Neural crest cell (in vitro differentiated cells): ENCODE measurements at regions not wholly inside any gene's neighbourhood (a gene's known extent, or its start where the extent isn't known, plus 50 kb on each side); places are given as distances from the start of the nearest gene placed in this dataset.

Experiments used
- DNase-seq: peaks from one replicate; pipeline ENCODE4 v3.0.0; 2021; ENCODE audit warnings: low read depth, mixed read lengths, low spot score
- H3K27ac Mint-ChIP-seq: one replicate; pipeline ENCODE4 v1.8.0; 2021; ENCODE audit warnings: mild to moderate bottlenecking, mixed read lengths; ENCODE audit not compliant: unreplicated experiment
- H3K27me3 Mint-ChIP-seq: 2 replicates; pipeline ENCODE4 v1.8.0; 2021; ENCODE audit warnings: low read depth, mild to moderate bottlenecking, mixed read lengths
- H3K36me3 Mint-ChIP-seq: 2 replicates; pipeline ENCODE4 v1.8.0; 2021; ENCODE audit warnings: low read depth, mild to moderate bottlenecking, mixed read lengths
- H3K4me1 Mint-ChIP-seq: 2 replicates; pipeline ENCODE4 v1.8.0; 2021; ENCODE audit warnings: mixed read lengths
- H3K4me3 Mint-ChIP-seq: one replicate; pipeline ENCODE4 v1.8.0; 2021; ENCODE audit warnings: mild to moderate bottlenecking, mixed read lengths
- H3K9me3 Mint-ChIP-seq: 2 replicates; pipeline ENCODE4 v1.8.0; 2021; ENCODE audit warnings: mixed read lengths
- TF ChIP-seq, protein P1 (sequence below): fragments of 200-600 bp; sonication (generic); conservative IDR thresholded peaks from 2 replicates; pipeline ENCODE4 v1.5.0; 2021; ENCODE audit warnings: antibody characterized with exemption, mild to moderate bottlenecking

DNA sequence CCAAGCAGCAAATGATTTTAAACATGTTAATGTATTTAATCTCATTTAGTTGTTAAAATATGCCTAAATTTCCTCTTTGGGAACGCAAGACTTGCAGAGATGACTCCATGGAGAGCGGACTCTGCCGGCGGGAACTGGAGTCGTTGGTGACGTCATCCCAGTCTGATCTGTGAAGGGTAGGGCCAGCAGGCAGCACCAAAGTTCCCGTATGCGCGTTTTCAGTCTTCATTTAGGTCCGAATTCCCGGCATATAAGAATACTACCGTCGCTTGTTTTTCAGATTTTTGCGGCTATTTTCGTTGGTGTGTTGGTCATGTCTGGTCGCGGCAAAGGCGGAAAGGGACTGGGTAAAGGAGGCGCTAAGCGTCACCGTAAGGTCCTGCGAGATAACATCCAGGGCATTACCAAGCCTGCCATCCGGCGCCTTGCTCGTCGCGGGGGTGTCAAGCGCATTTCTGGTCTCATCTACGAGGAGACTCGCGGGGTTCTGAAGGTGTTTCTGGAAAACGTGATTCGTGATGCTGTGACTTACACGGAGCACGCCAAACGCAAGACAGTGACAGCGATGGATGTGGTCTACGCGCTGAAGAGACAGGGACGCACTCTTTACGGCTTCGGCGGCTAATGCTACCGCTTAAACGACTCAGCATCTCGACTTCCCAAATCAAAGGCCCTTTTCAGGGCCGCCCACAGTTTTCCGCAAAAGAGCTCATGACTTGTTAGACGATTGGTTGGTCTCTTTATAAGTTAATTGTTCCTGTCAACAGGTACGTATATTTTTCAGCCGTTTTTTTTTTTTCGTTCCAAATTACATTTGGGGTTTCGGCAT, 117.3 kb downstream of the HFE start:
- Mint-ChIP-seq H3K27ac (no peak overlapping the region), H3K9me3 (no peaks in the 10 kb centered on the region), H3K4me1 (peaks cover 29% of the 10 kb centered on the region), H3K4me3 (no peak overlapping the region), H3K27me3 (peaks cover 11% of the 10 kb centered on the region), H3K36me3 (peaks cover 3% of the 10 kb centered on the region)
- TF ChIP-seq, protein P1, sequence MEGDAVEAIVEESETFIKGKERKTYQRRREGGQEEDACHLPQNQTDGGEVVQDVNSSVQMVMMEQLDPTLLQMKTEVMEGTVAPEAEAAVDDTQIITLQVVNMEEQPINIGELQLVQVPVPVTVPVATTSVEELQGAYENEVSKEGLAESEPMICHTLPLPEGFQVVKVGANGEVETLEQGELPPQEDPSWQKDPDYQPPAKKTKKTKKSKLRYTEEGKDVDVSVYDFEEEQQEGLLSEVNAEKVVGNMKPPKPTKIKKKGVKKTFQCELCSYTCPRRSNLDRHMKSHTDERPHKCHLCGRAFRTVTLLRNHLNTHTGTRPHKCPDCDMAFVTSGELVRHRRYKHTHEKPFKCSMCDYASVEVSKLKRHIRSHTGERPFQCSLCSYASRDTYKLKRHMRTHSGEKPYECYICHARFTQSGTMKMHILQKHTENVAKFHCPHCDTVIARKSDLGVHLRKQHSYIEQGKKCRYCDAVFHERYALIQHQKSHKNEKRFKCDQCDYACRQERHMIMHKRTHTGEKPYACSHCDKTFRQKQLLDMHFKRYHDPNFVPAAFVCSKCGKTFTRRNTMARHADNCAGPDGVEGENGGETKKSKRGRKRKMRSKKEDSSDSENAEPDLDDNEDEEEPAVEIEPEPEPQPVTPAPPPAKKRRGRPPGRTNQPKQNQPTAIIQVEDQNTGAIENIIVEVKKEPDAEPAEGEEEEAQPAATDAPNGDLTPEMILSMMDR: peak; percentile 39
- peak; percentile 80 for DNase-seq

DNA sequence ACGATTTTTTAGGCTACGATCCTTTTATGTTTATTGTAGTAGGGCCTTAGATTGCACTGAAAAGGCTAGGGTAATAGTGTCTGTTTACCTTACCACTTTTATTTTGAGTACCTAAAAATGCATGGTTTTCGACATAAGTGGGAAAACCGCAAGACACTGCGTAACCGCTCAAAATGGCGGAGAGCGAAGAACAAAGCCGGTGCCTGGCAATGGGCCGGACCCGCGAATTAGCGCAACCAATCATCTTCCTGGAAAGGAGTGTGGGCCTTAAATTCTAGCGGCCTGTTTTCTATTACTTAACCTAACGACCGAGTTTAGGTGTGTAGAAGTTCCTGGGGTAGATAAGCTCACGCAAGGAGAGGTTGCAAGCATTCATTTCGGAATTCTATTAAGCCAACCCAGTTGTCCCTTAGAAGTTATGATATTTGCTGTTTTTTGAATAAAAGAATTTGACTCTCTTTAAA, 118.0 kb downstream of the HFE start:
- H3K9me3 Mint-ChIP-seq: no peaks in the 10 kb centered on the region
- no peak overlapping the region for H3K27ac Mint-ChIP-seq
- H3K27me3 Mint-ChIP-seq: peaks cover 10% of the 10 kb centered on the region
- H3K4me1 Mint-ChIP-seq: peaks cover 22% of the 10 kb centered on the region
- TF ChIP-seq, protein P1: no peak
- H3K36me3 Mint-ChIP-seq: peaks cover 3% of the 10 kb centered on the region
- H3K4me3 Mint-ChIP-seq: no peak overlapping the region
- DNase-seq: peak; percentile 59

DNA sequence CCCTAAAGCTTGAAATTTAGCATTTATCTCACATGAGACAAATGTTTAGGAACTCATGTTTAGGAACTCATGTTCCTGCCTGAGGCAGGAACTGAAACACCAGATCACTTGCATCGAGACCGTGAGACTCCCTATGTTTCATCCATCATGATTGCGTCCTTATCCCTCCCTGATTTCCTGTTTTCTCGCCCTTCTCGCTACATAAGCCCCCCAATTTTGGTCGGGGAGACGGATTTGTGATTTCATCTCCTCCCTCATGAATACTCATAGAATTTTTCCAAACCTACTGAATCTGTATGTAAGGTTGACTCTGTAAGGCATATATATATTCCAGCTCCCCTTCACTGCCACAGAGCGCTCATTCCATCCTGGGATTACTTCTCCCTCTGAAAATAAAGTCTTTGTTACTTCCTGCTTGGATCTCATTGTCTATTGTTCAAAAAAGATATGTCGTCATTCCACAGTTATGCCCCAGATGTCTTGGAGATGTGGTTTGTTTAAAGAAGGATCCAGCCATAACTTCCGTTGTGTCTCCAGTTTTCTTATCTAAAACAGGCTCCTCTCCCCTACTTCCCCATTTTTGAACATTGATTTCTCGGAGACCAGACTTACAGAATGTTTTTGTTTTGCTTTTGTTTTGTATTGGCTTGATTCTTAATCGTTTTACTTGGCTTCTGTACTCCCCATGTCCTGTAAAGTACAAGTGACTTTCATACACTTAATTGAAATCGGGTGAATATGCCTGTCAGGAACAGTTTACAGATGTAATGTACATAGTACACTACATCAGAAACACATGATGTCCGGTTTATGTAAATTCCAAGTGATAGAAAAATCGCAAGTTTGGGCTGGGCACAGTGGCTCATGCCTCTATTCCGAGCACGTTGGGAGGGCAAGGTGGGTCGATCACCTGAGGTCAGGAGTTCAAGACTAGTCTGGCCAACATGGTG, 118.7 kb downstream of the HFE start:
- DNase-seq: peak; percentile 26
- Mint-ChIP-seq H3K9me3 (no peaks in the 10 kb centered on the region), H3K27ac (no peak overlapping the region), H3K4me1 (peaks cover 21% of the 10 kb centered on the region), H3K4me3 (no peak overlapping the region), H3K27me3 (peaks cover 10% of the 10 kb centered on the region), H3K36me3 (peaks cover 3% of the 10 kb centered on the region)
- TF ChIP-seq, protein P1: no peak

DNA sequence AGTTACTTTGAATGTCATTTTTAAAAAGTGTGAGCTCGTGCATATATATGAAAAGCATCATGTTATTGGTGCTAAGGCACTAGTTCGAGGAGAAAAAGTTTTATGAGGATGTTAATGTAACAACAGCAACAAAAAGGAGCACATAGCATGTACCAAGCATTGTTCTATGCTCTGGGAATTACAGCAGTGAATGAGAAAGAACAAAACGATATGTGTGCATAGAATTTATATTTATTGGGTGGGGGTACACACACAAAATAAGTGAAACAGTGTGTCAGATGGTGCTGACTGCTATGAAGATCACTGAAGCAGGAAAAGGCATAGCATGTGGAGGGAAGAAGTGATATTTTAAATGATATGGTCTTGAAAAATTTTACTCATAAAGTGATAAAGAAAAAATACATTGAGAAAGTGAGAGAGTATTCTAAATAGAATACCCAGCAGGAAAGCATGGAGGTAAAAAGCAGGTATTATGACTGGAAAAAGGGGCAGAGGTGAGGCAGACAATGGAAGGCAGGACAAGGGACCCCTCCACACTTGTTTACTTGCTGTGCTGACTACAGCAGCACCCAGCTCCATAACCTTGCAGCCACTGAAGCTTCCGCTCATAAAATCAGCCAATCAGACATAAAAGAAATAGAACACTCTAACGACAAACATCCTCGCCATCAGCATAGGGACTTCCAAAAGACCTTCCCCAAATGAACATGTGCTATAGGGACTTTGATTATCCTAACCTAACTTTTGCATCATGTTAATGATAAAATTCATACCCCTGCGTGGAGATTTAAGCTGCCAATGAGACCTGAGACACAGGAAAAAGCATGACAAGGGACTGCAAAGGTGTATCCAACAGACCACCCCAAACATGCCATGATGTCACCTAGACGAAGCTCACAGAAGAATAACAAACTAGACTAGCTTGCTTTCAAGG, 119.9 kb downstream of the HFE start:
- peaks cover 17% of the 10 kb centered on the region for H3K4me1 Mint-ChIP-seq
- H3K4me3 Mint-ChIP-seq: no peak overlapping the region
- H3K27me3 Mint-ChIP-seq: peaks cover 10% of the 10 kb centered on the region
- H3K36me3 Mint-ChIP-seq: peaks cover 3% of the 10 kb centered on the region
- H3K27ac Mint-ChIP-seq: no peak overlapping the region
- no peak for DNase-seq
- no peaks in the 10 kb centered on the region for H3K9me3 Mint-ChIP-seq
- TF ChIP-seq, protein P1: no peak

DNA sequence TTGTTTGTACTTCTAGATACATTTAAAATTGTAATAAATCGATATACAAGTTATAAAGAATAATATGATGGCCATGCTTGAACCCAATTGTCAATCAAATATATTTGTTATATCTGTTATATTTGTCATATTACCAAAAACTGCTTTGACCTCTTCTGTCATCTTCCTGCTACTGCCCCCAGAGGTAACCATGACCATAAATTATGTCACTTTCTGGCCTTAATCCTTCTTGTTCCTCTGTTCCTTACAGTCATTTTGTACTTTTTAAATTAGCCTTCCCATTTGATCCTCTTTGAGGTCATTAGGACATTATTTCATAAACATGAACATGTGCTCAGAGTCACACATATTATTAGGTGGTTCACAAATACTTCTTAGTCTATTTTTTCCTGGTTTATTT, 124.7 kb downstream of the HFE start:
- Mint-ChIP-seq H3K9me3 (peaks cover 2% of the 10 kb centered on the region), H3K27ac (no peak overlapping the region), H3K36me3 (no peaks in the 10 kb centered on the region), H3K4me1 (peaks cover 15% of the 10 kb centered on the region), H3K4me3 (peak overlapping the region; percentile 63), H3K27me3 (peaks cover 4% of the 10 kb centered on the region)
- no peak for DNase-seq
- TF ChIP-seq, protein P1: no peak
